GM23338 (cell line): ENCODE measurements at regions not wholly inside any gene's neighbourhood (a gene's known extent, or its start where the extent isn't known, plus 50 kb on each side); places are given as distances from the start of the nearest gene placed in this dataset.

Source experiments
- ATAC-seq: fragments of 200-7000 bp; cut with Tn5 transposase; 3 replicates; pipeline ENCODE4 v1.9.1; 2020
- DNase-seq: peaks from one replicate; pipeline ENCODE4 v3.0.0-alpha.2; 2015; ENCODE audit warnings: low spot score
- H2AFZ ChIP-seq: fragments of 200-600 bp; sonication (generic); 2 replicates; pipeline ENCODE4 v1.8.0; 2016; ENCODE audit warnings: antibody characterized with exemption, mild to moderate bottlenecking, moderate library complexity
- H3F3A ChIP-seq: fragments of 200-600 bp; sonication (generic); replicated peaks from 2 replicates; pipeline ENCODE4 v1.8.0; 2017; ENCODE audit warnings: antibody characterized with exemption, mixed run types, low read depth
- H3K27ac ChIP-seq: fragments of 200-600 bp; sonication (generic); 2 replicates; pipeline ENCODE4 v1.6.1; 2016; ENCODE audit warnings: low read depth
- H3K27me3 ChIP-seq: fragments of 200-600 bp; sonication (generic); 2 replicates; pipeline ENCODE4 v1.8.0; 2016; ENCODE audit warnings: mild to moderate bottlenecking, mixed run types, moderate library complexity; ENCODE audit not compliant: insufficient read depth
- H3K36me3 ChIP-seq: fragments of 200-600 bp; sonication (generic); 2 replicates; pipeline ENCODE4 v1.8.0; 2016; ENCODE audit warnings: mild to moderate bottlenecking; ENCODE audit not compliant: insufficient read depth
- H3K4me1 ChIP-seq: fragments of 200-600 bp; sonication (generic); 2 replicates; pipeline ENCODE4 v1.8.0; 2016; ENCODE audit warnings: mild to moderate bottlenecking, moderate library complexity; ENCODE audit not compliant: insufficient read depth
- H3K4me2 ChIP-seq: fragments of 200-600 bp; sonication (generic); 2 replicates; pipeline ENCODE4 v1.7.1; 2017; ENCODE audit warnings: mixed run types
- H3K4me3 ChIP-seq: fragments of 200-600 bp; sonication (generic); 2 replicates; pipeline ENCODE4 v1.6.1; 2016; ENCODE audit warnings: mixed run types
- H3K79me2 ChIP-seq: fragments of 200-600 bp; sonication (generic); replicated peaks from 2 replicates; pipeline ENCODE4 v1.8.0; 2017; ENCODE audit warnings: mild to moderate bottlenecking; ENCODE audit not compliant: insufficient read depth
- H3K9me2 ChIP-seq: fragments of 200-600 bp; sonication (generic); 2 replicates; pipeline ENCODE4 v1.8.0; 2017; ENCODE audit not compliant: insufficient read depth
- H4K20me1 ChIP-seq: fragments of 200-600 bp; sonication (generic); replicated peaks from 2 replicates; pipeline ENCODE4 v1.8.0; 2017; ENCODE audit warnings: mild to moderate bottlenecking; ENCODE audit not compliant: insufficient read depth
- H3K27ac Mint-ChIP-seq: 2 replicates; pipeline ENCODE4 v1.8.0; 2020; ENCODE audit warnings: inconsistent platforms, mild to moderate bottlenecking, moderate library complexity, mixed read lengths
- H3K27me3 Mint-ChIP-seq: 3 replicates; pipeline ENCODE4 v1.8.0; 2022; ENCODE audit warnings: low read depth, mild to moderate bottlenecking, moderate library complexity, mixed read lengths, inconsistent platforms; ENCODE audit not compliant: insufficient read depth, poor library complexity
- H3K36me3 Mint-ChIP-seq: 3 replicates; pipeline ENCODE4 v1.8.0; 2021; ENCODE audit warnings: low read depth, mild to moderate bottlenecking, inconsistent platforms, moderate library complexity, mixed read lengths
- H3K4me1 Mint-ChIP-seq: 3 replicates; pipeline ENCODE4 v1.8.0; 2020; ENCODE audit warnings: mild to moderate bottlenecking, inconsistent platforms, mixed read lengths
- H3K4me3 Mint-ChIP-seq: 3 replicates; pipeline ENCODE4 v1.8.0; 2021; ENCODE audit warnings: moderate library complexity, mild to moderate bottlenecking, inconsistent platforms, mixed read lengths
- H3K9me3 Mint-ChIP-seq: 3 replicates; pipeline ENCODE4 v1.8.0; 2020; ENCODE audit warnings: moderate library complexity, mild to moderate bottlenecking, inconsistent platforms, mixed read lengths
- CREB1 ChIP-seq: fragments of 250-450 bp; sonication (Bioruptor Pico); IDR thresholded peaks from 2 replicates; pipeline ENCODE4 v1.5.0; 2020; ENCODE audit warnings: low read depth, mild to moderate bottlenecking, moderate library complexity
- ETS1 ChIP-seq: IDR thresholded peaks from 2 replicates; pipeline ENCODE4 v1.6.1; 2016; ENCODE audit warnings: antibody characterized with exemption
- JUNB ChIP-seq: IDR thresholded peaks from one replicate; pipeline ENCODE4 v1.6.1; 2016; ENCODE audit warnings: antibody characterized with exemption; ENCODE audit not compliant: unreplicated experiment
- NANOG ChIP-seq: IDR thresholded peaks from 2 replicates; pipeline ENCODE4 v1.6.1; 2016; ENCODE audit warnings: antibody characterized with exemption, borderline replicate concordance
- STAT1 ChIP-seq: IDR thresholded peaks from one replicate; pipeline ENCODE4 v1.6.1; 2016; ENCODE audit warnings: antibody characterized with exemption; ENCODE audit not compliant: unreplicated experiment
- ZNF114 ChIP-seq: fragments of 250-450 bp; sonication (Bioruptor Pico); IDR thresholded peaks from 2 replicates; pipeline ENCODE4 v1.5.0; 2020; ENCODE audit warnings: mild to moderate bottlenecking, moderate library complexity
- TF ChIP-seq, protein P1 (sequence below): fragments of 250-450 bp; sonication (Bioruptor Pico); IDR thresholded peaks from 2 replicates; pipeline ENCODE4 v1.5.0; 2020; ENCODE audit warnings: mild to moderate bottlenecking, moderate library complexity
- TF ChIP-seq, protein P2 (sequence below): IDR thresholded peaks from one replicate; pipeline ENCODE4 v1.6.1; 2018; ENCODE audit warnings: antibody characterized with exemption; ENCODE audit not compliant: unreplicated experiment

- TF ChIP-seq, protein P1, sequence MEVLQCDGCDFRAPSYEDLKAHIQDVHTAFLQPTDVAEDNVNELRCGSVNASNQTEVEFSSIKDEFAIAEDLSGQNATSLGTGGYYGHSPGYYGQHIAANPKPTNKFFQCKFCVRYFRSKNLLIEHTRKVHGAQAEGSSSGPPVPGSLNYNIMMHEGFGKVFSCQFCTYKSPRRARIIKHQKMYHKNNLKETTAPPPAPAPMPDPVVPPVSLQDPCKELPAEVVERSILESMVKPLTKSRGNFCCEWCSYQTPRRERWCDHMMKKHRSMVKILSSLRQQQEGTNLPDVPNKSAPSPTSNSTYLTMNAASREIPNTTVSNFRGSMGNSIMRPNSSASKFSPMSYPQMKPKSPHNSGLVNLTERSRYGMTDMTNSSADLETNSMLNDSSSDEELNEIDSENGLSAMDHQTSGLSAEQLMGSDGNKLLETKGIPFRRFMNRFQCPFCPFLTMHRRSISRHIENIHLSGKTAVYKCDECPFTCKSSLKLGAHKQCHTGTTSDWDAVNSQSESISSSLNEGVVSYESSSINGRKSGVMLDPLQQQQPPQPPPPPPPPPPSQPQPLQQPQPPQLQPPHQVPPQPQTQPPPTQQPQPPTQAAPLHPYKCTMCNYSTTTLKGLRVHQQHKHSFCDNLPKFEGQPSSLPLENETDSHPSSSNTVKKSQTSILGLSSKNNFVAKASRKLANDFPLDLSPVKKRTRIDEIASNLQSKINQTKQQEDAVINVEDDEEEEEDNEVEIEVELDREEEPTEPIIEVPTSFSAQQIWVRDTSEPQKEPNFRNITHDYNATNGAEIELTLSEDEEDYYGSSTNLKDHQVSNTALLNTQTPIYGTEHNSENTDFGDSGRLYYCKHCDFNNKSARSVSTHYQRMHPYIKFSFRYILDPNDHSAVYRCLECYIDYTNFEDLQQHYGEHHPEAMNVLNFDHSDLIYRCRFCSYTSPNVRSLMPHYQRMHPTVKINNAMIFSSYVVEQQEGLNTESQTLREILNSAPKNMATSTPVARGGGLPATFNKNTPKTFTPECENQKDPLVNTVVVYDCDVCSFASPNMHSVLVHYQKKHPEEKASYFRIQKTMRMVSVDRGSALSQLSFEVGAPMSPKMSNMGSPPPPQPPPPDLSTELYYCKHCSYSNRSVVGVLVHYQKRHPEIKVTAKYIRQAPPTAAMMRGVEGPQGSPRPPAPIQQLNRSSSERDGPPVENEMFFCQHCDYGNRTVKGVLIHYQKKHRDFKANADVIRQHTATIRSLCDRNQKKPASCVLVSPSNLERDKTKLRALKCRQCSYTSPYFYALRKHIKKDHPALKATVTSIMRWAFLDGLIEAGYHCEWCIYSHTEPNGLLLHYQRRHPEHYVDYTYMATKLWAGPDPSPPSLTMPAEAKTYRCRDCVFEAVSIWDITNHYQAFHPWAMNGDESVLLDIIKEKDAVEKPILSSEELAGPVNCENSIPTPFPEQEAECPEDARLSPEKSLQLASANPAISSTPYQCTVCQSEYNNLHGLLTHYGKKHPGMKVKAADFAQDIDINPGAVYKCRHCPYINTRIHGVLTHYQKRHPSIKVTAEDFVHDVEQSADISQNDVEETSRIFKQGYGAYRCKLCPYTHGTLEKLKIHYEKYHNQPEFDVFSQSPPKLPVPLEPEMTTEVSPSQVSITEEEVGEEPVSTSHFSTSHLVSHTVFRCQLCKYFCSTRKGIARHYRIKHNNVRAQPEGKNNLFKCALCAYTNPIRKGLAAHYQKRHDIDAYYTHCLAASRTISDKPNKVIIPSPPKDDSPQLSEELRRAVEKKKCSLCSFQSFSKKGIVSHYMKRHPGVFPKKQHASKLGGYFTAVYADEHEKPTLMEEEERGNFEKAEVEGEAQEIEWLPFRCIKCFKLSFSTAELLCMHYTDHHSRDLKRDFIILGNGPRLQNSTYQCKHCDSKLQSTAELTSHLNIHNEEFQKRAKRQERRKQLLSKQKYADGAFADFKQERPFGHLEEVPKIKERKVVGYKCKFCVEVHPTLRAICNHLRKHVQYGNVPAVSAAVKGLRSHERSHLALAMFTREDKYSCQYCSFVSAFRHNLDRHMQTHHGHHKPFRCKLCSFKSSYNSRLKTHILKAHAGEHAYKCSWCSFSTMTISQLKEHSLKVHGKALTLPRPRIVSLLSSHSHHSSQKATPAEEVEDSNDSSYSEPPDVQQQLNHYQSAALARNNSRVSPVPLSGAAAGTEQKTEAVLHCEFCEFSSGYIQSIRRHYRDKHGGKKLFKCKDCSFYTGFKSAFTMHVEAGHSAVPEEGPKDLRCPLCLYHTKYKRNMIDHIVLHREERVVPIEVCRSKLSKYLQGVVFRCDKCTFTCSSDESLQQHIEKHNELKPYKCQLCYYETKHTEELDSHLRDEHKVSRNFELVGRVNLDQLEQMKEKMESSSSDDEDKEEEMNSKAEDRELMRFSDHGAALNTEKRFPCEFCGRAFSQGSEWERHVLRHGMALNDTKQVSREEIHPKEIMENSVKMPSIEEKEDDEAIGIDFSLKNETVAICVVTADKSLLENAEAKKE (CRISPR knock-in tag), result no peak
- TF ChIP-seq STAT1, result no peak
- no peak for TF ChIP-seq NANOG
- no peak for TF ChIP-seq ZNF114 (CRISPR knock-in tag)
Measured at GRCh38 chr1:91138959-91139358, 117.1 kb upstream of the ZNF644 start (continued).

DNA sequence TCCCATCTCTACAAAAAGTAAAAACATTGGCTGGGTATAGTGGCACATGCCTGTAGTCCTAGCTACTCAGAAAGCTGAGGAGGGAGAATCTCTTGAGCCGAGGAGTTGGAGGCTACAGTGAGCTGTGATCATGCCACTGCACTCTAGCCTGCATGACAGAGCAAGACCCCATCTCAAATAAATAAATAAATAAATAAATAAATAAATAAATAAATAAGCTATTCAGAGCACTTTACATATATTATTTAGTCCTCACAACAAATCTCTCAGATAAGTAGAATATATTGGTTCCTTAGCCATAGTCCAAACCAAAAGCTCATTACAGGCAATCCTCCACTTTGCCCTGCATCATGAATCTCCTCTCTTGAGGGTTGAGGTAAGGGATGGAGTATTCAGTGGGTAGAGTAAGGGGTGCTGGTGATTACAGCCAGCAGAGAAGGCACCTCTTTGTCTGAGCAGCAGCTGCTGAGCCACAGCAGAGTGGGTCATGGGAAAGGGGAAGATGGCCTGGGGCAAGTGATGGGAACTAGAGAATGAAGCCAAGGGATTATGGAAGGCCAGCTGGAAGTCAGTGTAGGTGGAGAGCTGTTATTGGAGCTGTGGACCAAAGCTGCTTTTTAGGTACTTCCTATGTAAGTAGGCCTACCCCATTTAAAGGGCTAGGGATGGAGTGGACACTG lies 115.5 kb upstream of the ZNF644 start:
- H3K27me3 Mint-ChIP-seq, result peaks cover 3% of the 10 kb centered on the region
- no peaks in the 10 kb centered on the region for H3K27me3 ChIP-seq
- H3K4me1 ChIP-seq, result peaks cover 19% of the 10 kb centered on the region
- no peak for DNase-seq
- no peak for ATAC-seq
- H3K79me2 ChIP-seq, result no peaks in the 10 kb centered on the region
- H3K36me3 Mint-ChIP-seq, result no peaks in the 10 kb centered on the region
- no peak overlapping the region for H3K27ac ChIP-seq
- no peaks in the 10 kb centered on the region; the same call in 2 of the 3 replicates for H3K9me3 Mint-ChIP-seq
- H3K36me3 ChIP-seq, result no peaks in the 10 kb centered on the region
- no peaks in the 10 kb centered on the region for H4K20me1 ChIP-seq
- no peak overlapping the region for H3K4me3 Mint-ChIP-seq
- H3K4me3 ChIP-seq, result no peak overlapping the region
- no peaks in the 10 kb centered on the region for H3K9me2 ChIP-seq
- H3F3A ChIP-seq, result no peaks in the 10 kb centered on the region
- no peak overlapping the region for H2AFZ ChIP-seq
- H3K4me1 Mint-ChIP-seq, result peaks cover 30% of the 10 kb centered on the region
- no peak for TF ChIP-seq CREB1 (CRISPR knock-in tag)
- TF ChIP-seq STAT1, result no peak
- TF ChIP-seq NANOG, result no peak
- TF ChIP-seq JUNB, result no peak
- TF ChIP-seq, protein P2, sequence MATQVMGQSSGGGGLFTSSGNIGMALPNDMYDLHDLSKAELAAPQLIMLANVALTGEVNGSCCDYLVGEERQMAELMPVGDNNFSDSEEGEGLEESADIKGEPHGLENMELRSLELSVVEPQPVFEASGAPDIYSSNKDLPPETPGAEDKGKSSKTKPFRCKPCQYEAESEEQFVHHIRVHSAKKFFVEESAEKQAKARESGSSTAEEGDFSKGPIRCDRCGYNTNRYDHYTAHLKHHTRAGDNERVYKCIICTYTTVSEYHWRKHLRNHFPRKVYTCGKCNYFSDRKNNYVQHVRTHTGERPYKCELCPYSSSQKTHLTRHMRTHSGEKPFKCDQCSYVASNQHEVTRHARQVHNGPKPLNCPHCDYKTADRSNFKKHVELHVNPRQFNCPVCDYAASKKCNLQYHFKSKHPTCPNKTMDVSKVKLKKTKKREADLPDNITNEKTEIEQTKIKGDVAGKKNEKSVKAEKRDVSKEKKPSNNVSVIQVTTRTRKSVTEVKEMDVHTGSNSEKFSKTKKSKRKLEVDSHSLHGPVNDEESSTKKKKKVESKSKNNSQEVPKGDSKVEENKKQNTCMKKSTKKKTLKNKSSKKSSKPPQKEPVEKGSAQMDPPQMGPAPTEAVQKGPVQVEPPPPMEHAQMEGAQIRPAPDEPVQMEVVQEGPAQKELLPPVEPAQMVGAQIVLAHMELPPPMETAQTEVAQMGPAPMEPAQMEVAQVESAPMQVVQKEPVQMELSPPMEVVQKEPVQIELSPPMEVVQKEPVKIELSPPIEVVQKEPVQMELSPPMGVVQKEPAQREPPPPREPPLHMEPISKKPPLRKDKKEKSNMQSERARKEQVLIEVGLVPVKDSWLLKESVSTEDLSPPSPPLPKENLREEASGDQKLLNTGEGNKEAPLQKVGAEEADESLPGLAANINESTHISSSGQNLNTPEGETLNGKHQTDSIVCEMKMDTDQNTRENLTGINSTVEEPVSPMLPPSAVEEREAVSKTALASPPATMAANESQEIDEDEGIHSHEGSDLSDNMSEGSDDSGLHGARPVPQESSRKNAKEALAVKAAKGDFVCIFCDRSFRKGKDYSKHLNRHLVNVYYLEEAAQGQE, result no peak
- TF ChIP-seq ETS1, result no peak
- H3K4me2 ChIP-seq, result no peak overlapping the region
- H3K27ac Mint-ChIP-seq, result no peak overlapping the region
